ENCODE measurements at regions not wholly inside any gene's neighbourhood (a gene's known extent, or its start where the extent isn't known, plus 50 kb on each side); places are given as distances from the start of the nearest gene placed in this dataset.

GRCh38 chr10:130792096-130792845, 519.2 kb downstream of the TCERG1L start:
- H3K9me3 Mint-ChIP-seq, result no peaks in the 10 kb centered on the region
- intact Hi-C loops (cut with micrococcal nuclease), result no loop called here
- no peaks in the 10 kb centered on the region for H3K36me3 Mint-ChIP-seq (ENCODE audit: low read depth)
- no peak overlapping the region for H3K4me3 Mint-ChIP-seq
- peaks cover 1% of the 10 kb centered on the region for H3K27me3 Mint-ChIP-seq
- H3K4me1 Mint-ChIP-seq (ENCODE audit: low read depth), result no peaks in the 10 kb centered on the region
- no peak overlapping the region for H3K27ac Mint-ChIP-seq

GRCh38 chr10:130795819-130796218, 515.7 kb downstream of the TCERG1L start:
- Mint-ChIP-seq H3K27me3 (peaks cover 5% of the 10 kb centered on the region), H3K36me3 (ENCODE audit: low read depth) (no peaks in the 10 kb centered on the region), H3K4me3 (no peak overlapping the region), H3K27ac (no peak overlapping the region), H3K4me1 (ENCODE audit: low read depth) (no peaks in the 10 kb centered on the region), H3K9me3 (no peaks in the 10 kb centered on the region)
- intact Hi-C loops (cut with micrococcal nuclease), result no loop called here

- no peaks in the 10 kb centered on the region for H3K9me3 Mint-ChIP-seq
- no peaks in the 10 kb centered on the region for H3K36me3 Mint-ChIP-seq (ENCODE audit: low read depth)
- intact Hi-C loops (cut with micrococcal nuclease), result no loop called here
- no peaks in the 10 kb centered on the region for H3K4me1 Mint-ChIP-seq (ENCODE audit: low read depth)
- no peak overlapping the region for H3K27ac Mint-ChIP-seq
- peaks cover 5% of the 10 kb centered on the region for H3K27me3 Mint-ChIP-seq
- H3K4me3 Mint-ChIP-seq, result no peak overlapping the region
These were observed 512.0 kb downstream of the TCERG1L start for GRCh38 chr10:130799532-130799931.

DNA sequence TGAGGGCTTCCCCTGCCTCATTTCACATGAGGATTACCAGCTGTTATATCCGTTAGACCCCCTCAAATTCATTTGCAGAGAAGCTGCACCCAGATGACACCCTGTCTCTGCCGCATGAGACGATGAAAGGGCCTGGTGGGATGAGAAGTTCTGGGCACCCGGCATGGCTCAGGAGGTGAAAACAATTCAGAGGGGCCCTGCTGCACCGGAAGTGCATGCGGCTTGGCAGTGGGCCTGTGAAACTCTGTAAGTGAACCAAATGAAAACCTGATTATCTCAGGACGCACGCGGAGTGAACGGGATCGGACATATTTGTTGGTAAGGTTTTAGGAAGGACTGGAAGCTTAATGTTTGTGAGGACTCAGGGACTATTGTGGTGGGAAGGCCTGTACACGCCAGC, 511.2 kb downstream of the TCERG1L start:
- intact Hi-C loops (cut with micrococcal nuclease), result no loop called here
- no peaks in the 10 kb centered on the region for H3K9me3 Mint-ChIP-seq
- no peaks in the 10 kb centered on the region for H3K36me3 Mint-ChIP-seq (ENCODE audit: low read depth)
- no peaks in the 10 kb centered on the region for H3K4me1 Mint-ChIP-seq (ENCODE audit: low read depth)
- no peak overlapping the region for H3K4me3 Mint-ChIP-seq
- peaks cover 5% of the 10 kb centered on the region for H3K27me3 Mint-ChIP-seq
- no peak overlapping the region for H3K27ac Mint-ChIP-seq

- H3K27ac Mint-ChIP-seq, result no peak overlapping the region
- intact Hi-C loops (cut with micrococcal nuclease), result no loop called here
- H3K4me1 Mint-ChIP-seq (ENCODE audit: low read depth), result no peaks in the 10 kb centered on the region
- H3K4me3 Mint-ChIP-seq, result no peak overlapping the region
- peaks cover 5% of the 10 kb centered on the region for H3K27me3 Mint-ChIP-seq
- no peaks in the 10 kb centered on the region for H3K9me3 Mint-ChIP-seq
- no peaks in the 10 kb centered on the region for H3K36me3 Mint-ChIP-seq (ENCODE audit: low read depth)
These were observed 510.2 kb downstream of the TCERG1L start for GRCh38 chr10:130801276-130801675.

DNA sequence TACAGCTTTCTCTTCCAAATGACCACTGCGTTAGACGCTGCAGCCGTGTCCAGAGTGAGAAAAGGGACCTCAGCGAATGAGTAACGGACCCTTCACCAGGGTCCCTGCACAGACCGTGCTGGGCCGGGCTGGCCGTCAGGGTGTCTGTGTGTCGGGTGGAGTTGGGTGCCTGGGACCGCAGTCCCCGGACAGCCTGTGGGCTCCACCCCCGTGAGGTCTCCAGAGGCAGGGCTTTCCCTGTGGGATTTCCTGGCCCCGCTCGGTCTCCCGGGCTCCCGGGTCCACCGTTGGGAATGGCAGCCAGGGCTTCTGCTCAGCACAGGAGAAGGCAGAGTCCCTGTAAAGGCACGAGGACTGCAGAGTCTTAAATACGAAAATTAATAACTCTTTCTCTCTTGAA, 509.7 kb downstream of the TCERG1L start:
- intact Hi-C loops (cut with micrococcal nuclease), result no loop called here
- Mint-ChIP-seq H3K4me3 (no peak overlapping the region), H3K36me3 (ENCODE audit: low read depth) (no peaks in the 10 kb centered on the region), H3K9me3 (no peaks in the 10 kb centered on the region), H3K27me3 (peaks cover 5% of the 10 kb centered on the region), H3K4me1 (ENCODE audit: low read depth) (no peaks in the 10 kb centered on the region), H3K27ac (no peak overlapping the region)

DNA sequence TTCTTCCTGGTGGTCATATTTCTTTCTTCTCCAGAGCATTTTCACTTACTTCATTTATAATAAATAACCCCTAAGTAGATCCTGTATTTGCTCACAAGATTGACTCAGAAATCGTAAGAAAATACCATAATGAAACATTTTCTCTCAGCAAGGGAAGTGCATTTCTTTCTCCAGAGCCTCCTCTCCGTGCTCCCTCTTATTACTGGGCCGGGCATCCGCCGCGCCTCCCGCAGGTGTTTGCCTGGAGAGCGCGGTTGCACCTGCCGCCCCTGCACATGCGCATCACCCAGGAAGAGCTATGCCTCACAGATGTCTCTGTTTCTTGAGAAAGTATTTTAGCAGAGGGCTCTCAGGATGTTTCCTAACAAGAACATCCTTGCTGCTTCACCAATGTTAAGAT, 509.2 kb downstream of the TCERG1L start:
- H3K9me3 Mint-ChIP-seq, result no peaks in the 10 kb centered on the region
- intact Hi-C loops (cut with micrococcal nuclease), result no loop called here

DNA sequence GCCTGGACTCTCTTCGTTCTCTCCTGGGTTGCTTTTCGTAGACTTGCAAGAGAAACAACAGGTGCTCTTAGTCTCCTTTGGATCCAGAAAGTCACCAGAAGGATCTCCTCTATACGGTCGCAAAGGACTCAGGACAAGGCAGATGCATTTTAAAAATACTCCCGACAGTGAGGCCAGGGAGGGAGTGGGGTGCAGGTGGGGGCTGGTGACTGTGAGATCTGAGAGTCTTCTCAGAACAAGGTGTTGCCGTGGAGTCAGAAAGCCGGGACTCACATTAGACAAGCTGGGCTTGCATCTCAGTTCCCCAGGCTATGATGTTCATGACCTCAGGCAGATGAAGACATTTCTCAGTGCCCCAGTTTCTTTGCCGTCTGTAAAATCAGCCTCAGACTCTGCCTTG, 507.2 kb downstream of the TCERG1L start:
- no peak overlapping the region for H3K4me3 Mint-ChIP-seq
- no peaks in the 10 kb centered on the region for H3K4me1 Mint-ChIP-seq (ENCODE audit: low read depth)
- intact Hi-C loops (cut with micrococcal nuclease), result no loop called here
- no peak overlapping the region for H3K27ac Mint-ChIP-seq
- H3K9me3 Mint-ChIP-seq, result no peaks in the 10 kb centered on the region
- H3K27me3 Mint-ChIP-seq, result peaks cover 2% of the 10 kb centered on the region
- no peaks in the 10 kb centered on the region for H3K36me3 Mint-ChIP-seq (ENCODE audit: low read depth)

More for the DNA sequence above, 509.2 kb downstream of the TCERG1L start:
- no peak overlapping the region for H3K27ac Mint-ChIP-seq
- peaks cover 4% of the 10 kb centered on the region for H3K27me3 Mint-ChIP-seq
- H3K4me1 Mint-ChIP-seq (ENCODE audit: low read depth), result no peaks in the 10 kb centered on the region
- no peaks in the 10 kb centered on the region for H3K36me3 Mint-ChIP-seq (ENCODE audit: low read depth)
- no peak overlapping the region for H3K4me3 Mint-ChIP-seq

DNA sequence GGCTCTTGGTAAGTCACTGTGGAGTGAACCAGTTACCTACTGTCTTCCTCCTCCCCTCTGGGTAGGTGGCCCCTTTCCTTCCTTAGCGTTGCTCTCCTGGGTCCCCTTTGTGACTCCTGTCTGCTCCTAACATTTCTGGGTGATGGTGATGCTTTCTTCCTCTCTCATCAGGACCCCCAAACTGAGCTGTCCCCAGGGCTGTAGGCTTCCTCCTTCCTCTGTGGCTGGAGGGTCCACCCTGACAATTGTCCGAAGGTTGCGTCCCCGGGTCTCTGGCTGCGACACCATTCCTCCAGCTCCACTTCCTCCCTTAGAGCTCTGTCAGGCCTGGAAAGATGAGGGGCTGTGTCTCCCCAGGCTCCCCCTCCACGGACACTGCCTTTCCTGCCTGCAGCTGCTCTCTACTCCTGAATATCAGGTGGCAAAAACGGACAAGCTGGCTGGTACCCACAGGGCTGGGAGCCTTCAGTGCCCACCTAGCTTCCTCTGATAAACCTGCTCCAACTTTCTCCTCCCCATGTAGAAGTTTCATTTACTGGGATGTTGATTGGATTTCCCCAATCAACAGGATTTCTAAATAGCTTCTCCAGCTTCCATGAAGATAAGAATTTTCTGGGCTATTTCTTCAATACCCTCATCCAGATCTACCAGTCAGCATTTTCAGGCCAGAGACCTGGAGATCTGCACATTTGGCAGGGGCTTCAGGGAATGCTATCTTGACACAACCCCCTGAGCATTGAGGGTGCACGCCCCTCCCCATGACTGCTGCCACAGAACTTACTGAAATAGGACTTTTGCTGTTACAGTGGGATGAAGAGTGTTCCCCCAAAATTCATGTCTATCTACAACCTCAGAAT, 506.5 kb downstream of the TCERG1L start:
- peaks cover 2% of the 10 kb centered on the region for H3K27me3 Mint-ChIP-seq
- H3K9me3 Mint-ChIP-seq, result no peaks in the 10 kb centered on the region
- no peaks in the 10 kb centered on the region for H3K4me1 Mint-ChIP-seq (ENCODE audit: low read depth)
- H3K27ac Mint-ChIP-seq, result no peak overlapping the region
- H3K36me3 Mint-ChIP-seq (ENCODE audit: low read depth), result no peaks in the 10 kb centered on the region
- H3K4me3 Mint-ChIP-seq, result no peak overlapping the region
- intact Hi-C loops (cut with micrococcal nuclease), result no loop called here

- intact Hi-C loops (cut with micrococcal nuclease), result no loop called here
- no peak overlapping the region for H3K27ac Mint-ChIP-seq
- H3K4me3 Mint-ChIP-seq, result no peak overlapping the region
- no peaks in the 10 kb centered on the region for H3K9me3 Mint-ChIP-seq
- no peaks in the 10 kb centered on the region for H3K27me3 Mint-ChIP-seq
- no peaks in the 10 kb centered on the region for H3K36me3 Mint-ChIP-seq (ENCODE audit: low read depth)
- H3K4me1 Mint-ChIP-seq (ENCODE audit: low read depth), result no peaks in the 10 kb centered on the region
These were observed 505.9 kb downstream of the TCERG1L start for GRCh38 chr10:130805635-130806030.

DNA sequence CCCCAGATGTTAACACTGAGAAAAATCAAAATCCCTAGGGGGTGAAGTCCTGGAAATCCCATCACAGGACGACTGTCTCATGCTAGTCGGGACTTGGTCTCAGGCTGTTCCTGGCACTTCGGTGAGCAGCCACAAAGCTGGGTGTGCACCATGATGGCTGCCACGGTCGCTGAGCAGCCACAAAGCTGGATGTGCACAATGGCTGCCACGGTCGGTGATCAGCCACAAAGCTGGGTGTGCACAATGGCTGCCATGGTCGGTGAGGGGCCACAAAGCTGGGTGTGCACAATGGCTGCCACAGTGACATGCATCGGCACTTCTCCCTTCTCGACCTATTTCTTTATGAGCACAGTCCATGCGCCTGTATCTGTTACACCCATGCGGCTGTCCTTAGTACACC, 505.1 kb downstream of the TCERG1L start:
- intact Hi-C loops (cut with micrococcal nuclease), result no loop called here
- no peaks in the 10 kb centered on the region for H3K4me1 Mint-ChIP-seq (ENCODE audit: low read depth)
- no peaks in the 10 kb centered on the region for H3K36me3 Mint-ChIP-seq (ENCODE audit: low read depth)
- no peaks in the 10 kb centered on the region for H3K27me3 Mint-ChIP-seq
- no peaks in the 10 kb centered on the region for H3K9me3 Mint-ChIP-seq
- H3K4me3 Mint-ChIP-seq, result no peak overlapping the region
- no peak overlapping the region for H3K27ac Mint-ChIP-seq

DNA sequence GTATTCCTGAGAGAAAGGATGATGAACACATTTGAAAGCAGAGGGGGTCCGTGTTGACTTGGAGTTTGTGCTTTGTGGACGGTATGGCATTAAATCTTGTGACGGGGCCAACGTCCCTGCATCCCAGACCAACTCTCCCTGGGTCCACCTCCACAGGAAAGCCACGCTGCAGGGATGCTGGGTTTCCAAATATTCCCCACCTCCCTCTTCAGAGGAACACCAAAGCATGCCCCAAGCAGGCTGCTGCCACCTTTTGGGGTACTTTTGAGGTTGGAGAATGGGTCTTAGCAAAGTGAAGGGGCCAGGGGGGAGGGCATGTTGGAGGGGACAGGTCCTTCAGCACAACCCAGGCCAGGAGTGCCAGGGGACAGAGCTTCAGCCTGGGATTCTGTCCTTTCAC, 504.4 kb downstream of the TCERG1L start:
- no peaks in the 10 kb centered on the region for H3K36me3 Mint-ChIP-seq (ENCODE audit: low read depth)
- intact Hi-C loops (cut with micrococcal nuclease), result no loop called here

GRCh38 chr10:130807721-130808120, 503.8 kb downstream of the TCERG1L start:
- no peaks in the 10 kb centered on the region for H3K9me3 Mint-ChIP-seq
- H3K36me3 Mint-ChIP-seq (ENCODE audit: low read depth), result no peaks in the 10 kb centered on the region
- H3K4me1 Mint-ChIP-seq (ENCODE audit: low read depth), result no peaks in the 10 kb centered on the region
- intact Hi-C loops (cut with micrococcal nuclease), result no loop called here
- H3K27me3 Mint-ChIP-seq, result no peaks in the 10 kb centered on the region
- H3K27ac Mint-ChIP-seq, result no peak overlapping the region
- H3K4me3 Mint-ChIP-seq, result no peak overlapping the region

More for the DNA sequence above, 504.4 kb downstream of the TCERG1L start:
- Mint-ChIP-seq H3K27me3 (no peaks in the 10 kb centered on the region), H3K4me3 (no peak overlapping the region), H3K27ac (no peak overlapping the region), H3K9me3 (no peaks in the 10 kb centered on the region), H3K4me1 (ENCODE audit: low read depth) (no peaks in the 10 kb centered on the region)

DNA sequence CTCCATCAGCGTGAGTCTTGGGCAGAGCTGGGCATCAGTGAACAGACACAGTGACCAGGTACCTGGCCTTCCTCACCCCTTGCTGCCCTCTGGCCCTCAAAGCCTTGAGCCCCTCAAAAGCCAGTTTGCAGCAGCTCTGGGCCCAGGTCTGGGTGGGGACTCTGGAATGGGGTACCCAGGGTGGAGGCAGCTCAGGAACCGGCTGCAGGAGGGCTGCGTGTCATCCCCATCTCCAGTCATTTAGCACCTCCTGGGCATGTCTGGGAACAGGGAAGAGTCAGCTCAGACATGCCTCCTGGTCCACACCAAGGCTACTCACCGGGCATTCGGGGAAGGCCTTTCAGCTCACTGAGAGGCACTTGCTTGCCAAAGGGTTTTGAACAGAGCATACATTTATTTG, 503.3 kb downstream of the TCERG1L start:
- Mint-ChIP-seq H3K4me1 (ENCODE audit: low read depth) (no peaks in the 10 kb centered on the region), H3K4me3 (no peak overlapping the region), H3K27me3 (no peaks in the 10 kb centered on the region), H3K27ac (no peak overlapping the region), H3K36me3 (ENCODE audit: low read depth) (no peaks in the 10 kb centered on the region), H3K9me3 (no peaks in the 10 kb centered on the region)
- intact Hi-C loops (cut with micrococcal nuclease), result no loop called here

Data from dendritic cell treated with granulocyte-macrophage colony-stimulating factor and Interleukin-4, amounts not matched to agents 40 ng/mL and 50 ng/mL, for 4 days (primary cell).